Activated naive CD4-positive, alpha-beta T cell treated with anti-CD3 and anti-CD28 coated beads, Interleukin-2, amount 50 U/mL, for 16 hours (primary cell): ENCODE measurements at regions not wholly inside any gene's neighbourhood (a gene's known extent, or its start where the extent isn't known, plus 50 kb on each side); places are given as distances from the start of the nearest gene placed in this dataset.
"Not testable (repeated sequence)": the region's sequence is repeated elsewhere in the genome, so short reads cannot be mapped to it uniquely, and the experiment has no call there.

Source experiments
- DNase-seq: peaks from one replicate; pipeline ENCODE4 v3.0.0-alpha.2; 2020

DNA sequence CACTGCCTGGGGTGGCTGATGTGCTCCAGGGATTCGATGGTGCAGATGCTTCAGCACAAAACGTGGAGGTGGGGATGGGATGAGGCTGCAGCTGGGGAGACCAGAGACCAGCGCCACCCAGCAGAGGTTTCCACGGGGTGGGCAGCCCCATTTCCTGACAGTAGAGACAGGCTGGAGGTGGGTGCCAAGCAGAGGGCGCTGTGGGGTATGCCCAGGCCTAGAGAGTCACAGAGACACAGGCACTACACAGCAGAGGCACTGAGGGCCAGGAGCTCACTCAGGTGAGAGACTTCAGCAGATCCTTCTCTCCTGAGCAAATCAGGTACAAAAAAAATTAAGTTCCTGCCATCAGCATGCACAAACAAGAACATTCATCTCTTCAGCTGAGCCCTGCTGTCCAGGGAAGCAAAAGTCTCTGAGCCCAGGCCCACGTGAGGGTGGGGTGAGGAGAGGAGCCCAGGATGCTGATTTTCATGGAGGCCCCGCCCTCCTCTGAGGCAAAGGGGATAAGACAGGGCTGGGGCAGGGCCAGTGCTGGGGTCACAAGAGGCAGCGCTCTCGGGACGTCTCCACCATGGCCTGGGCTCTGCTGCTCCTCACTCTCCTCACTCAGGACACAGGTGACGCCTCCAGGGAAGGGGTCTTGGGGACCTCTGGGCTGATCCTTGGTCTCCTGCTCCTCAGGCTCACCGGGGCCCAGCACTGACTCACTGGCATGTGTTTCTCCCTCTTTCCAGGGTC lies 53.1 kb downstream of the GGTLC2 start:
- DNase-seq = no peak

DNA sequence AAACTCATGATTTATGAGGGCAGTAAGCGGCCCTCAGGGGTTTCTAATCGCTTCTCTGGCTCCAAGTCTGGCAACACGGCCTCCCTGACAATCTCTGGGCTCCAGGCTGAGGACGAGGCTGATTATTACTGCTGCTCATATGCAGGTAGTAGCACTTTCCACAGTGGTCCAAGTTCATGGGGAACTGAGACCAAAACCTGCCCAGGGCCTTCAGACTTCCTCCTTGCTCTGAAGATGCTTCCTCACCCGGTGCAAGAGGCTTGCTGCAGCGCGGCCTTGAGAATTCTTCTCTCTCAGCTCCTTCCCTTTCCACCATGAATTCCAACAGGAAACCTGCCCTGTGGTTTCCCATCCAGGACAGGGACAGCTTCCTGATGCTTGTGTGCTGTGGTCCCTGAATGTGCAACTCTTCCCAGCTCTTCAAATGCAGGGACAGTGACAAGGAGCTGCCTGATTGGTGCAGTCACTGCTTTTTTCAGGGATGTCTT lies 53.9 kb downstream of the GGTLC2 start:
- DNase-seq = no peak

DNA sequence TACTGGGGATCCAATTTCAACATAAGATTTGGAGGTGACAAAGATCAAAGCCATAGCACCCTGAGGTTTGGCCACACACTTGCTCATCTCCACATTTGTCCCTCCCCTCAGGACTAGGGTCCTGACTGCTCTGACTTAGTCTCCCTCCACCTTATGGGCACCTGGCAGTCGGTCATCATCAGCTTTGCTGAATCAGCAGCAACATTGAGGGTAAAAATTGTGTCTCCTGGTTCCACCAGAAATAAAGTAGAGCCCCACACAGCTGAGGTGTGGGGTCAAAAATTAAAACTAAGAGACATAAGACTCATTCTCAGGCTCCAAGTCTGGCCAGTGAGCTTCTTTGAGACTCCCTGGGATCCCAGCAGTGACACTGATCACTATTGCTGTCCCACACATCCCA lies 56.2 kb downstream of the GGTLC2 start:
- DNase-seq = no peak

DNA sequence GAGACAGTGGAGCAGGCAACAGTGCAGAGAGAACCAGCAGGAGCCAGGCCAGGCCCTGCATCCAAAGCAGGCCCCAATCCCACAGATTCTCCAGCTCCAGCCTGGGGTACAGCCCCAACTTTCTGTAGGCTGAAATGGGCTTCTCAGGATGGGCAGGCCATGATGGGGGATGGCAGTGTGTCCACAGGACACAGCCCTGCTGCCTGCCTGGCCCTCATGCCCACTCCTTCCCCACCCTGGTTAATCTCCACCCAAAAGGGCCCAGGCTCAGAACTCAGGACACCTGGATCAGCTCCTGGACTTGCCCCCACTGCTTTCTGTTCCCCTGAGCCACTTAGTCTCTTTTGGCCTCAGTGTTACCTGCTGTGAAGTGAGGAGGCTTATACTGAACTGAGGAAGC lies 57.1 kb downstream of the GGTLC2 start:
- not testable (repeated sequence) for DNase-seq

DNA sequence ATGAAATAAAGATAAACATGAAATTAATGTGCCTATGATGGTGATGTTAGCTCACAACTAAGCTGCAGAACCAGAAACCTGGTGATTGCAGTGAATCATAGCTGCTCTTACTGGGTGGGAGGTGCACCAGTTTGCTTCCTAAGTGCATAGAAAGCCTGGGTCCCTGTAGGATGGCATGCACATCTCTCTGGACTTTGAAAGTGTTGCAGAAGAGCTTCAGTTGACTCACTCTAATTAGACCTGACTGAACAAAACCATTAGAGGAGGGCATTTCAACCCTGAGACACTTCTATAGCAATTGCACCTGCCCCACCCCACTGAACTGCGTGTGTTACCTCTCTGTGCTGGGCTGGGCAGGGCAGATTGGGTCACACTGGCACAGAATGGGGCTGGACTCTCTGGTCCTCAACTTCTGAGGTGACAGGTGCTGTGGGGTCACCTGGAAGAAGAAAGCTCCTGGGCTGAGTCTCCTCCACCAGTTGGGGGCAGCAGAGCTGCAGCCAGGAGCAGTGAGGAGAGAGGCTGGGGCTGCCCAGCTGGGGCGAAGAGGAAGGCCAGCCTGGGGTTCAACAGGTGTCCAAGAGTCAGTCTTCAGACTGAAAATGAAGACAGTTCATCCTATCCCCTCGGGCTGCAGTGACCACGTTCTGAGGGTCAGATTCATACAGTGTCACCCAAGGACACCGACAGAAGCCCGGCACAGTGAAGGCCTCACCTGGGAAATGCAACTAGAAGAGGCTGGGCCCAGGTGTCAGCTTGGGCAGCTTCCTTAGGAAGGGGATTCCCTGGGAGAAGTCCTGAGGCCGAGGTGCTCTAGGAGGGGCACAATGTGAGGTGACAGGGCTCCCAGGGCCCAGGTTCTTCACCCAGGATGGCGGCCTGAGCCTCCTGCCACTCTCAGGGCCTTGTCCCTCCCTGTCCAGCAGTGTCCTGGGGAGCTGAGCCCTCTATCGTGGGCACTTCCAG lies 58.1 kb downstream of the GGTLC2 start:
- no peak for DNase-seq

DNA sequence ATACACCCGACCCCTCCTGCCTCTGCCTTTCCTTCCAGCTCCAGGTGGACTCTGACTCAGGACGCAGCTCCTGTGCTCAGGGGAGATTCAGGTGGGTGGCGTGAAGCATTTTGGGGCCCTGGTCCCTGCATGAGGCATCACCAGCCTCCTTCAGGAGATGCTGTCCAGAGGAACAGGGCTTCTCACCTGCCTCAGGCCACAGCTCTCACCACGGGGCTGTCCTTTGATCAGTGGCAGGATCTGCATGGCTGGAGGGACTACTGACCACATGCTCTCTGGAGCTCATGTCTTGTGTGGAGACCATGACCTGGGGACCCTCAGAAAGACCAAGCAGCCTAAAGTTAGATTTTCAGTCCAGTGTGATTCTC lies 58.8 kb downstream of the GGTLC2 start:
- no peak for DNase-seq

DNA sequence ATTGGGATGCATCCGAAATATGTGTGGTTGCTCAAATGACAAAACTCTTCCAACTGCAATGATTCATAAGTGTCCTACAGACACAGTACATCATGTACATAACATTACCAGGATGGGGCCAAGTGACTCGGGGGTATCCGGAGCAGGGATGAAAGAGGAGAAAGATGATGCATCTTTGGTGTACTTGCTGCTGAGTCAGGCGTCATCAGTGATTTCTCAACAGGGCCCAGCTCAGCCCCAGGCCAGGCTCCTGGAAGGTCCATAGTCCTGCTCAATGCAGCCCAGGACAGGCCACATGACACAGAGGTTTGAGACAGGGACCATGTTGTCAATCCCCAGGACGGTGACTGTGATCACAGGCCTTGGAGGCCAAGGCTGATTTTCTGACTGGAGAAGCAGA lies 59.3 kb downstream of the GGTLC2 start:
- DNase-seq = no peak

DNA sequence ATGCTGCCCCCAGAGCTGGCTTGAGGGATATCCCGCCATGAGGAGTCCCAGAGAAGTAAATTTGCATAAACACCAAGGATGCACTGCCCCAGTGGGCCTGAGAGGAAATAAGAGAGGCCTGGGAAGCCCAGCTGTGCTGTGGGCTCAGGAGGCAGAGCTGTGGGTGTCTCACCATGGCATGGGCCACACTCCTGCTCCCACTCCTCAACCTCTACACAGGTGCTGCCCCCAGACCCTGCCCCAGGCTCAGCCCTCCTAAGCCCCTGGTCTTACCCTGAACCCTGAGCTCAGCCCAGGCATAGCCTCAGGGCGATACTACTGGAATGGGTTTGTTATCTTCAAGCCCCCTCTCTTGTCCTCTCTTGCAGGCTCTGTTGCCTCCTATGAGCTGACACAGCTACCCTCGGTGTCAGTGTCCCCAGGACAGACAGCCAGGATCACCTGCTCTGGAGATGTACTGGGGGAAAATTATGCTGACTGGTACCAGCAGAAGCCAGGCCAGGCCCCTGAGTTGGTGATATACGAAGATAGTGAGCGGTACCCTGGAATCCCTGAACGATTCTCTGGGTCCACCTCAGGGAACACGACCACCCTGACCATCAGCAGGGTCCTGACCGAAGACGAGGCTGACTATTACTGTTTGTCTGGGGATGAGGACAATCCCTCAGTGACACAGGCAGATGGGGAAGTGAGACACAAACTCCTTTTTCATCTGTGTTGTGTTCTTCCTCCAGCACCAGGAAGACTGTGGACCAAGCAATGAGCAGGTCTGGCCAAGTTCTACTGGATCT lies 59.9 kb downstream of the GGTLC2 start:
- no peak for DNase-seq

DNA sequence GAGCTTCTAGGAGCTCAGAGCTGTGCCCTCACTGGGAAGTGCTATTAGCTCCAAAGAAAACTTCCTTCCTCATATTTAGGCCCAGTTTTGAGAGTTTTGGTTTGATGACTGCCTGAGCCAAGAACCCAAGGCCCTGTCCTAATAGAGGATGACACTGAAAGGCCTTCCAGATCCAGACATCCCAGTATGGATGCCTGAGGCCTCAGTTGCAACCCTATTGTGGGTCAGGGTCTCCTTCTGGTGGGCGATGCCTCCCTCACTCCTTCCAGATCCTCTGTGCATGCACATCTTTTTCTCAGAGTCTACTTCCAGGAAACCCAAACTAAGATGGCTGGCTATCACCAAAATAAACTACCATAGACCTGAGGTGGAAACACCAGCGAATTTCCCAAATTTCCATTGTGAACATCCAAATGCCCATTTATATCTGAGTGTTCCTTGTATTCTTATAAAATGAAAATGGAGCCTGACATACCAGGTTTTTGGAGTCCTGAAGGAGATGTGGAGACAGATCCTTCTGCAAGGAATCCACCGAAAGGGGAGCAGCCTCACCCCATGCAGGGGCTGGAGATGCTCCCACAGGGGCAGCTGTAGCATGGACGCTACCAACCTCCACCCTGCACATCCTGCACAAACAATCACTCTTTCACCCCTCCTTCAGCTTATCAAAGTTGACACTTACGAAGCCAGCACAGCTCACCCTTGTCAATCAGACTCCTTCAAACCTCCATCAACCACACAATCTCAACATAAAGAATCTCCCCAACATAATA lies 61.1 kb downstream of the GGTLC2 start:
- DNase-seq = no peak

DNA sequence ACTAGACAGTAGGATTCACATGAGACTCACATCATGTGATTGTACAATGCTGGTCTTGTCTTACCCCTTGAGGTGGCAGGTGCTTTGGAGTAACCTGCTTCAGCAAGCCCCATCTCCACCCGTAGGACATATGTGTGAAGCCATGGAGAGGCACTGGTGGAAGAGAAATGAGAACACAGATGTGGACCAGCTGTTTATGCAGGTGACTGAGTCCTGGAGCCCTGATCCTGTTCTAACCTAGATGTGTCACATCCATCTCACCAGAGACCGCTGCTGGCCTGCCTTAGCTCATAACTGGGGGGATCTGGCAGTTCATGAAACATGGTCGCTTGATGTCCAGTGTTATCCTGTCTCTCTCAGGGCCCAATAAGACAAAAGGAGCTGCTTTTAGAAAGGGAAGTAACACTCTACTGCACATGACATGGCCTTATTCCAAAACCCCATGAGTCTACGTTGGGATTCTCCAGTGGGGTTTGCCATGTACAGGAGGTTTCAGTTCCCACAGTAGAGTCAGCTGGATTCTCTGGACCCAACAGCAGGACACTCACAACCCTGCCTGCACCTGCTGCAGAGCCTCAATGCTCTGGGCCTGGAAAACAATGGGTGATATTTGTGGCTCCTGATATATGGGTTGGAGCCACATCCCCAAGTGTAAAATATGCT lies 62.0 kb downstream of the GGTLC2 start:
- DNase-seq = no peak

DNA sequence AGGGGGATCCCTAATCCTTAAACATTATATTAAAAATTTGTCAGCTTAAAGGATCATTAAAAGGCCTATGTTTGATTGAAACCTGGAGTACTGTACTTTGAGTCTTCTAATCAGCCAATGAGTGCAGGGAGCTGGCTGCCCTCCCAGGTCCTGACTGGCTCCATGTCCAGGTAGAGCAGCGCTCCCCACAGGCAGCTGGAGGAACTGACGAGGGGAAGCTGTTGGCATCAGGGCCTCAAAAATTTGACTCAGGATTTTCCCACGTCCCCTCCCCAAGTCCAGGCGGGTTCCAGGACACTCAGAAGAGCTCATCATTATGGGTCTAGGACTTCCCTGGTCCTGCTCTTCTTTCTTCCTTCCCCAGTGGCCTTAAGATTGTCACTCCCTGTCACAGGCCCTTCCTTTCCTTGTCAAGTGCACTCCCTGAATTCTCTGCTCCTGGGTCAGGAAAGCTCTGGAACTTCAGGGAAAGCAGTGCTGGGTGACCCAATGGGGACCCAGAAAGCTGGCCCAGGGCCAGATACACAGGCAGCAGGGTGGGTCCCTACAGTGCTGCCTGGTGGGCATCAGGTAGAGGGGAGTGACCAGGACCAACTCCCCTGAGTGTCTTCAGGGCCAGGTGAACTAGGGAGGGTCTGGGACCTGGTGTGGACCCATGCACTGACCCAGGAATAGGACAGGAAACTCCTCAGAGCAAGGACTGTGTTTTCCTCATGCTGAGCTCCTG lies 65.5 kb downstream of the GGTLC2 start:
- no peak for DNase-seq

DNA sequence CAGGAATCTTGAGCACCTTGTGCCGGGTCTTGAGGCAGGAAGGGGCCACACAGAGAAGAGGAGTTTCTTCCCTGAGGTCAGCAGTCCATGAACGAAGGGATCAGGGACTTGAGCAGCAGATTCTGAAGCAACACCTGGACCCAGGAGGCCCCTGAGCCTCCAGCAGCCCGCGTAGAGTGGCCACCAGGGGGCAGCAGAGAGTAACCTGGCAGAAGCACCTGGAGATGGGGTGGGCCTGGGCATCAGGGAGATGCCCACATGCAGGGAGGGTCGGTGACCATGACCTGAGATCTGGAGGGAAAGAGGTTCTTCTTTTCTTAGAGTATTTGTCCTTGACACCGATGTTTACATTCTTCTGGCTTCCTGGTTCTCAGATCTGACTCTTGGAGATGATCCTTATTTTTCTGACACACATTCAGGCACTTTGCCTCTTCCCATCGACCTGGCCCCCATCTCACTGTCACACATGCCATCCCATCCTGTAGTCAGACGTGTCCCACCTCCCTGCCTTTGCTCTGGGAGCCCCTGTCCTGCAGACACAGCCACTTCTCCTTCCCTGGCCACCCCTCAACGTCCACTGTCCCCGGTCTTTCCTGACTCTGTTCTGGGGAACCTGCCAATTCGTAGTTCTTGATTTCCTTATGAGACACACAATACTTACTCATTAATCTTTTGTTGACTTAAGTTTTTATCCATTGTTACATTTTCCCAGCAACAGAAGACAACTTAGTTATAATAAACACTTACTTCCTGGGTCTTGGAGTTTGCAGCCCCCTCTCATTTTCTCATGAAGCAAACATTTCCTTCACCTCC lies 66.5 kb downstream of the GGTLC2 start:
- DNase-seq = peak; percentile 76

DNA sequence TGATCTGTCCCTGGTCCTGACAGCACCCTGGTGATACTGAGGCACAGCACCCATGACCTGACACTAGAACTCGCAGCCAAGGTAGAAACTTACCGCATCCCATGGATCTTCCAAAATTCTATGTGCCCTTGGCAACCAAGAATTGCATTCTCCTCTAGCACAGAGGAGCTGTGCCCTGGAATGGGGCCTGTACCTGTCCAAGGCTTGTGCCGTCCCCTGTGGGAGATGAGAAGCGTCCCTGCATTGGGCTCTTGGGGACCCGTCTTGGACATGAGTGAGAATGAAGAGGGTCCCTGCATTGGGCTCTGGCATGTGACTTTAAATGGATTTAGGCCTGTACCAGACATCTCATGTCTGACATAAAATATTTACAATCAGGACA lies 67.1 kb downstream of the GGTLC2 start:
- no peak for DNase-seq

DNA sequence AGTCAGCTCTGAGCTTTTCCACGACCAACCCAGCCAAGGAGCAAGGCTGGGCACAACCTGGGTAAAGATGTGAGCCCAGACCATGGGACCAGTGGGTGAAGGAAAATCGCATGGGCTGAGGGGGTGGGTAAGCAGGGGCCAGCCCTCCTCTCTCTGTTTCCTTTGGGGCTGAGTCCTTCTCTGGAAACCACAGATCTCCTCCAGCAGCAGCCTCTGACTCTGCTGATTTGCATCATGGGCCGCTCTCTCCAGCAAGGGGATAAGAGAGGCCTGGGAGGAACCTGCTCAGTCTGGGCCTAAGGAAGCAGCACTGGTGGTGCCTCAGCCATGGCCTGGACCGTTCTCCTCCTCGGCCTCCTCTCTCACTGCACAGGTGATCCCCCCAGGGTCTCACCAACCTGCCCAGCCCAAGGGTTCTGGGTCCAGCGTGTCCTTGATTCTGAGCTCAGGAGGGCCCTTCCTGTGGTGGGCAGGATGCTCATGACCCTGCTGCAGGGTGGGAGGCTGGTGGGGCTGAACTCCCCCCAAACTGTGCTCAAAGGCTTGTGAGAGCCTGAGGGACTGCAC lies 67.8 kb downstream of the GGTLC2 start:
- DNase-seq = no peak

DNA sequence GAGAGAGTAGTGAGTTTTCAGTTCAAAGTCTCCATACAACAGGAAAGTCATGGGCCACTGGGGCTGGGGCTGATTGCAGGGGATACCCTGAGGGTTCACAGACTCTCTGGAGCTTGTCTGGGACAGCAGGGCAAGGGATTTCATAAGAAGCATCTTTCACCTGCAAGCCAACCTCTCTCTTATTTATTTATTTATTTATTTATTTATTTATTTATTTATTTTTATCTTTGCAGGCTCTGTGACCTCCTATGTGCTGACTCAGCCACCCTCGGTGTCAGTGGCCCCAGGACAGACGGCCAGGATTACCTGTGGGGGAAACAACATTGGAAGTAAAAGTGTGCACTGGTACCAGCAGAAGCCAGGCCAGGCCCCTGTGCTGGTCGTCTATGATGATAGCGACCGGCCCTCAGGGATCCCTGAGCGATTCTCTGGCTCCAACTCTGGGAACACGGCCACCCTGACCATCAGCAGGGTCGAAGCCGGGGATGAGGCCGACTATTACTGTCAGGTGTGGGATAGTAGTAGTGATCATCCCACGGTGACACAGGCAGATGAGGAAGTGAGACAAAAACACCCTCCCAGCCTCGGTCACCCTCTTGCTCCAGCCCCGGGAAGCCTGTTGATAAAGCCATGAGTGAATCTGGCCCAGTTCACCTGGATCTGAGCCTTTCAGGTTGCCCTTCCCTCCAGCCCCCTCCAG lies 68.4 kb downstream of the GGTLC2 start:
- no peak for DNase-seq

DNA sequence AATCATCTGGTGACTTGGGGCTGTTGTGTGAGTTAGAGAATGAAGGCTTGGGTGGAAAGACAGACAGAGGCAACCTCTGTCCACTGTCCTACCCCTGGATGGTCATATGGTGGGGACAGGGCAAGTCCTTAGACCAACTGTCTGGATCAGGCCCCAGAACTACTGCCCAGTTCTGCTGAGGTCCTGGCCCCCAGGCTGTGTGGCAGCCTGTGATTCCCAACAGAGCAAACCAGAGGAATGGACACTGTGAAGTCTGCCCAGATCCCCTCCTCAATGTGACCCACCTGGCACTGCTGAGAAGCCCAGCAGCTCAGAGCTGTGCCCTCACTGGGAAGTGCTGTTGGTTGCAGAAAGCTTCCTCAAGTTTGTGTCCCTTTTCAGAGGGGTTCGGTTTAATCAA lies 69.0 kb downstream of the GGTLC2 start:
- no peak for DNase-seq

DNA sequence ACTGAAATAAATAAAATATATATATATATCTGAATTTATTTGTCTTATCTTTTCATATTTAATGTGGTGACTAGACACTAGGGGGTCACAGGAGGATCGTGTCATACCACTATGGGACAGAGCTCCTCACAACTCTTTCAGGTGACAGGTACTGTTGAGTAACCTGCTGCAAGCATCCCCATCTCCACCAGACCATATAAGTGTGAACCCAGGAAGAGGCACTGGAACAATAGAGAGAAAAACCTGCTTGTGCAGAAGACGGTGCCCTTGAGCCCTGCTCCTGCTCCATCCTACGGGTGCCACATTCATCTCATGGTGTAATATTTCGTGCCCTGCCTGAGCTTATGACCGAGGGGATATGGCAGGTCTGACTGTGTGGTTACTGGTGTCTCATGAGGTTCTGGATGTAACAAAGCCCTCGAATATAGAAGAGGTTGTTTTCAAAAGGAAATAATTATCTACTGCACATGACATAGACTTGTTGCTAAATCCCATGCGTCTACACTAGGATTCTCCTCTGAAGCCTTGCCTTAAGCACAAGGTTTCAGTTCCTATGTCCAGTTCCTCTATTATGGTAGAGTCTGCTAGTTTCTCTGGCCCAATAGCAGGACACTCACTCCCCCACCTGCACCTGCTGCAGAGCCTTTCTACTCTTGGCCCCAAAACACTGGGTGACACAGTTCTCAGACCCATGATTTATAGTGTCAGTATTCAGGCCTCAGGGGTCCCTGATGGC lies 70.4 kb downstream of the GGTLC2 start:
- DNase-seq = no peak

DNA sequence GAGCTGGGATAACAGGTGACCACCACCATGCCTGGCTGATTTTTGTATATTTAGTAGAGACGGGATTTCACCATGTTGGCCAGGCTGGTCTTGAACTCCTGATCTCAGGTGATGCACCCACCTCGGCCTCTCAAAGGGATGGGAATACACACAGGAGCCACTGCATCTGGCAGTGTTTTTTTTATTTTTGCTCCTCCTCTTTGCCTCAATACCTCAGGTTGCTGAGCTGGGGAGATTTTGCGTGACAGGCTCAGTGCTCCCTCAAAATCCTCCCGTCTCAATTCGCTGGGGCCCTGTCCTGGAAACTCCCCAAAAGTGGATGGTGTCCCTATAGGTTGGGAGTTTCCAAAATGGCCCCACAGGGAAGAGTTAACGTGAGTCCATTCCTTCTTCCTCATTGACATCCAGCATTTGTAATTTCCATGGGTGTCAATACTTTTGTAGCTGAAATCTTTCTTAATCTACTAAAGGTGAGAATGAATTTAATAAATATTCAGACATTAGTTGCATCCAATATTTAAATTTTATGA lies 71.8 kb downstream of the GGTLC2 start:
- DNase-seq = no peak
